HG02798 (cell line): ENCODE measurements at regions not wholly inside any gene's neighbourhood (a gene's known extent, or its start where the extent isn't known, plus 50 kb on each side); places are given as distances from the start of the nearest gene placed in this dataset.
"Not testable (repeated sequence)": the region's sequence is repeated elsewhere in the genome, so short reads cannot be mapped to it uniquely, and the experiment has no call there.

ENCODE experiments used
- ATAC-seq: cut with Tn5 transposase; IDR thresholded peaks from one replicate; pipeline ENCODE4 v1.9.1; 2021; ENCODE audit warnings: mild to moderate bottlenecking; ENCODE audit not compliant: unreplicated experiment, poor library complexity

DNA sequence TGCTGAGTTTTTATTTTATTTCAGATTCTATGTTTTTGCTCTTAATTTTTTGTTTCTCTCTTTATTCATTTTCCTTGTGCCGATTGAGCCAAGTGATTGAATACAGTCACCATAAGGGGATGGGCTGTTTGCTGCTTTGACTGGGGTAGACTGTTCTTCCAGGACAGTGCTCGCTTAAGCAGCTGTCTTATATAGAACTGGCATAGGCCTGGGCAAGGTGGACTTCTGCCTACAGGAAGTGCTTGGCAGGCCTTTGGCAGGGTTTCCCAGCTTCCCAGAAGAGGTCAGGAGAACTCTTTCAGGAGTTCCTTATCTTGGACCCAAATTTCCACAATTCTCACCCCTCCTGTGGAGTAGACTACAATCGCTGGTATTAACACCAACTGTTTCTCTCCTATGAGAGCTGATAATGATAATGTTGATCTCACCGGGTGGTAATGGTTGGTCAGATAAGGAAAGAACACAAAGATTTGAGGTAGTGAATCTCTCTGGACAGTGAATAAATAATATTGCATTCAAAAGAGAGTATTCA is 207.5 kb upstream of the ST6GAL2 start:
- ATAC-seq, result no peak

DNA sequence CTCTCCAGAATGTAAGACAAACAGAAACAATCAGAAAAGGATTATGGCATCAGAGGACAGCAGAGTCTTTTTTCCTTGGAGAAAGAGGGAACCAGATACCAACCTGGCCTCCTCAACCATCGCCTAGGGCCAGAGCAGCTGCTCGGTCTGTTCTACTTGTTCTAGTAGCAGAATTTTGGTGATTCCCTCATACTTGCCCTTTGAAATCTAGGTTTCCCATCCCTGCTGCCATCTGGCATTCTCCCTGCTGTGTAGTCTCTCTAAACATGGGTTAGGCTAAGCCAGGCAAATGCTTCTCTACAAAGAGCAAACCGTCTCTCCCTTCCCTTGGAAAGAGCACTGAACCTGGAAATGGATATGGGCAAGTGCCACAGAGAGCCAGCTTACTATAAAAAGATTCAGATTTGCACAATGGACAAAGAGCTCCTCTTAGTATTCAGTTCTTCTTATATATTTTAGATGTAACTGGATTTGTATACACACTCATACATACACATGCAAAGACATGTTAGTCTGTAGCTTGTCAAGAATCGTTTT is 208.6 kb upstream of the ST6GAL2 start:
- ATAC-seq, result no peak

DNA sequence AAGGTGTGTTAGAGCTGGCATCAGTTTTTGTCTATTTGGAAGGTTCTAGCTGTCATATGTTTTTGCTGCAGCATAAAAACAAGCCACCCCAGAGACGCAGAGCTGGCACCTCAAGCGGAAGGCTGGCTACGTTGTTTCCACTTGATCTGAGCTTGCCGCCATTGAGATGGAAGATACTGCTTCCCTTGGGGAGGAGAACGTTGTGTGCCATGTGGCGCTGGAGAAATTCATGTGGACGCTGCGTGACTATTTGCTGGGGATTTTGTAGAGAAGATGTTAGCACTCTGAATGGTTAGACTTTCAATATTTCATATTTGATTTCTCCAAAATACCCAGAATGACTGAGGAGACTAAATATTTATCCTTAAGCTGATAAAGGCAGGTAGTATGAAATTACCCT is 216.2 kb upstream of the ST6GAL2 start:
- no peak for ATAC-seq

DNA sequence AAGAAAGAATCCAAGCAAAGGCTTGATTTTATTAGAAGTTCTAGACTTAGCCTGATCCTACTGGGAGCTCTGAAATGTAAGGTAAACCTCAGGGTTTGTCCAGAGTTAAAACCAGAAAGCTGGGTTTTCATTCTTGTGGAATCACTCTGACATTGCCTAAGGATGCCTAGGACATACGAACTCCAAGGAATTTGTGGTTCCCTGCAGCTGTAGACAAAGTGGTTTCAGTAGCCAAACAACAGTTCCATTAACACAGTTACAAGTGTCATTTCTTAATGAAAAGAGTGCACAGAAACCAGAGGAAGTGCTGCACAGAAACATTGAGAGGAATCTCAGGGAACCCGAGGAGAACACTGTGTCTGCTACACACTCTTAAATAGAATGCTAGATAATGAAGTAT is 221.4 kb upstream of the ST6GAL2 start:
- no peak for ATAC-seq

DNA sequence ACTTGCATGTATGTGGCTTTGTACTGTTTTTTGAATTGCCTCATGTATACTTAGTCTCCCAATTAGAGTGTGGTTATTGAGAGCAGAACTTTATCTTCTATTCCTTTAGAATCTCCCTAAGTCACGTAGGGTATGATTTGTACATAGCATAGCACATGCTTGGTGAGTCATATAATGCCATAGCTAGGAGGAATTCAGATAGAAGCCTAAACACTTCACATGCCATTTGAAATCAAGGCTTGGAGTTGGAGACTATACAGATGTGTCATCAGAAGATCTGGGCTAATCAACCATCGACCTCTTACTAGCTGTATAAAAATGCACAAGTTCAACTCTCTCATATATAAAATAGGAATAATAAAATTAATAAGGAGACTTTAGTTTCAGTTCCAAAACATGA is 222.6 kb upstream of the ST6GAL2 start:
- no peak for ATAC-seq

- no peak for ATAC-seq
Measured at GRCh38 chr2:107111623-107112022, 225.7 kb upstream of the ST6GAL2 start.

GRCh38 chr2:107112561-107112960 is 226.6 kb upstream of the ST6GAL2 start:
- ATAC-seq, result no peak

DNA sequence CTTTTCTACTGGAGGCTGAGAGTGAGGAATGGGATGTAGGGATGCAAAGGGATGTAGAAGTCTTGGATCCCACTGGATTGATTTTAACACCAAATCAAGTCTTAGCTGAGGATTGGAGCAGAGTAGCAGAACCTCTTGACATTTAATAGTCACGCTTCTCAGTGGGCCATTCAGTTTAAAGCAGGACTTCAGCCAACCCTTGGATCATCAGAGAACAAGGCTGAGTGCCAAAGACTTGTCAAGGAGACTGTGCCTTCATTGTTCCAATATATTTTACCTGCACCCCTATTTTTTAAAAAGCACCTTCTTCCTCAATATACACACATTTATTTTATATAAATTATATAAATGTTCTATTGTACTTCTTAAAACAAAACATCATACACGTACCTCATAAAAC is 242.4 kb upstream of the ST6GAL2 start:
- ATAC-seq, result no peak

- ATAC-seq, result peak; percentile 75
Measured at GRCh38 chr2:107132070-107132469, 246.1 kb upstream of the ST6GAL2 start.

DNA sequence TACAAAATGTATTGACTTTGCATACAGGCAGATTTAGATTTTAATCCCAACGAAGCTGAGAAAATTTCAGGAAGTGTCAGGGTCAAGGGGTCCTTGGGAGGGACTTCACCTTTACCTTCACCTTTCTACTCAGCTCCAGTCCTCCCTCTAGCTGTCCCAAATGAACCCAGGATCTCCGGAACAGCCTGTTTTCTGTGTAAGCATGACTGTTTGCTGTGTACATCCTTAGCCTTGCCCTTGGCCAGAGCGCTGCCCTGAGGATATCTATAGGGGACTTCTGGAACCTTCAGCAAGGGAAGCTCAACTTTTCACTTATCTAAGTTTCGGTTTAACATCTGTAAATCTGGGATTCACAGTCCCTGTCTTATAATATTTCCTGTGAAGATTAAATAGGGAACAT is 246.8 kb upstream of the ST6GAL2 start:
- no peak for ATAC-seq

- ATAC-seq, result no peak
Measured at GRCh38 chr2:107133412-107133811, 247.4 kb upstream of the ST6GAL2 start.

- ATAC-seq, result no peak
Measured at GRCh38 chr2:107136733-107137132, 250.8 kb upstream of the ST6GAL2 start.

- no peak for ATAC-seq
Measured at GRCh38 chr2:107137706-107138105, 251.7 kb upstream of the ST6GAL2 start.

GRCh38 chr2:107146181-107146580 is 260.2 kb upstream of the ST6GAL2 start:
- no peak for ATAC-seq

GRCh38 chr2:107146645-107147044 is 260.7 kb upstream of the ST6GAL2 start:
- not testable (repeated sequence) for ATAC-seq

DNA sequence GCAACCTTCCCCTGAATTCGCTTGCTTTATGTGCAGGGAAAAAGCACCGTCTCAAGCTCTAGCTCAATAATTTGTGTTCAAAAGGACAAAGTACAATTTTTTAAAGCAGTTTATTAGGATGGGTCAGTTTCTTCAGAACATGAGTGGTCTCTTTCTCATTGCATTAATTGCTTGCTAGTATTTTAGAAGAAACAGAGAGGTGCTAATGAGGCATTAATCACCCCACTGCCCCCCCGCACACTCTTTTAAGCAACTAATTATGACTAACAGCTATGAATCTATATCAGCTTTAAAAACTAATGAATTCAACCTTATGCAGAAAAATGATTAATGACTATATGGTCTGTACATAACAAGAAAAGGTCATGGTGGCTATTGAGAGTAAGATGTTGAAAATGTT is 262.1 kb upstream of the ST6GAL2 start:
- no peak for ATAC-seq

GRCh38 chr2:107148496-107148895 is 262.5 kb upstream of the ST6GAL2 start:
- no peak for ATAC-seq

DNA sequence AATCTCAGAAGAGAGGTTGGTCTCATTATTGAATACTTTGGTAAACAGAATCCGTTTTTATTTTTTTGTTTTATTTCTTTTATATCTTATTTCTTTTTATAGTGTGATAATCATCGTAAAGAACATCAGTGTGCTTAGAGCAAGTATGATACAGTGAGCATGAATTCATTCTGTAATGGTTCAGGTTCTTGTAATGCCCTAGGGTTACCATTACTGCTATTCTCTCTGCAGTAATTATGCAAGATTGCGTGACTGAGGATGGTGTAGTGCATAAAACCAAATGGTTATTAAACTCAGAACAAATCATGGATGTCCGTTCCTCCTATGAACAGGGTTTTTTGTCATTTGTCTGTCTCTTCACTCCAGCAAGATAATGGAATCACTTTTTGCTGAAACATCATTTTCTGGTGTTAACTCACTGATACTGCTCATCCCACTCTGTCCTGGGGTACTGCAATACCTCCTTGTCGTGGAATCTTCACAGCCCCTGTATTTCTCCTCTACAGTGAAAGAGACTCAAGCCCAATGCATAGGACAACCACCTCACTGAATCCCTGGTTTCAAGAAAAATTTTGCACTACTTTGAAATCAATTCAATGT is 274.8 kb upstream of the ST6GAL2 start:
- no peak for ATAC-seq

- ATAC-seq, result no peak
Measured at GRCh38 chr2:107168141-107168540, 282.2 kb upstream of the ST6GAL2 start.

- no peak for ATAC-seq
Measured at GRCh38 chr2:107174171-107174570, 288.2 kb upstream of the ST6GAL2 start.

- ATAC-seq, result no peak
Measured at GRCh38 chr2:107182981-107183380, 297.0 kb upstream of the ST6GAL2 start.

DNA sequence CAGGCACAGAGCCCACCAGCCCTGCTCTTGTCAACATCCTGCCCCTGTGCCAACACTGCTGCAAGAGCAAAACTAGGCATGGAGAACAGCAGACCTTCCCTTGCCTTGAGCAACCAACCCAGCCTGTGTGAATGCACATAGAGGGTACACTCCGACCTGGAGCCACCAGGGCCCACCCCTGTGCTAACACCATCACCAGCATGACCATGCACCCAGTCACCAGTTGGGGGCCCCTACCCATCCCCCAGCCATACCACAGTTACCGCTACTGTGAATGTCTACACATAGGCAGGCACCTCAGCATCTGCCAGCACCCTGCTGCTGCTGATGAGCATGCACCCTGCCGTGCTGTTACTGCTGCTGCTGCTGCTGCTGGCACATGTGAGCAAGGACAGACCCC is 301.9 kb upstream of the ST6GAL2 start:
- no peak for ATAC-seq
